ENCODE measurements at regions not wholly inside any gene's neighbourhood (a gene's known extent, or its start where the extent isn't known, plus 50 kb on each side); places are given as distances from the start of the nearest gene placed in this dataset.

DNA sequence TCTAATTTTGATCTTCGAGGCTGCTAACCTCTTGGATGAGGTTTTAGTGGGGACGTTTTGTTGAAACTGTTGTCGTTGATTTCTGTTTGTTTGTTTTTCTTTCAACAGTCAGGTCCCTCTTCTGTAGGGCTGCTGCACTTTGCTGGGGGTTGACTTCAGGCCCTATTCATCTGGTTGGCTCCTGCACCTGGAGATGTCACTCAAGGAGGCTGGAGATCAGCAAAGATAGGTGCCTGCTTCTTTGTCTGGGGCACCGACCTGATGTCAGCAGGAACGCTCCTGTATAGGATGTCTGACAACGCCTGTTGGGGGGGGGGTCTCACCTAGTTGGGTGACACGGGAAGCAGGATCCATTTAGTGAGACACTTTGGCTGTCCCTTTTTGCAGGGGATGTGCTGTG lies 915.6 kb upstream of the CHAC2 start:
- H4K20me1 ChIP-seq (ENCODE audit: control insufficient read depth, insufficient read depth, low read depth, low read length), result no peaks in the 10 kb centered on the region
- TF ChIP-seq EZH2phosphoT487 (IDR thresholded peaks at IDR 0.05; ENCODE audit: borderline replicate concordance, low read length), result no peak
- TF ChIP-seq CTCF (IDR thresholded peaks at IDR 0.05; ENCODE audit: low read depth, low read length, poor library complexity, severe bottlenecking), result no peak
- no peak overlapping the region for H3K4me3 ChIP-seq (ENCODE audit: low read length)
- H3F3A ChIP-seq (ENCODE audit: control insufficient read depth, insufficient read depth), result no peaks in the 10 kb centered on the region
- no peaks in the 10 kb centered on the region for H3K27me3 ChIP-seq (ENCODE audit: control insufficient read depth, low read length)
- no peak overlapping the region for H3K27ac ChIP-seq (ENCODE audit: low read depth, low read length)
- no peak overlapping the region for H3K4me2 ChIP-seq (ENCODE audit: low read length)
- no peaks in the 10 kb centered on the region; the same call in 1 of the 2 replicates for H3K9me3 ChIP-seq (ENCODE audit: control insufficient read depth, insufficient read depth, low read length)
- no peaks in the 10 kb centered on the region for H3K36me3 ChIP-seq (ENCODE audit: control insufficient read depth, low read length)
- no peaks in the 10 kb centered on the region for H3K79me2 ChIP-seq (ENCODE audit: control insufficient read depth, low read length)
- no peaks in the 10 kb centered on the region for H3K4me1 ChIP-seq (ENCODE audit: control insufficient read depth, low read length)
- H3K9me2 ChIP-seq (replicated peaks; ENCODE audit: control insufficient read depth, low read length), result no peaks in the 10 kb centered on the region

GRCh38 chr2:52844701-52845423 lies 922.7 kb upstream of the CHAC2 start:
- no peaks in the 10 kb centered on the region for H3K27me3 ChIP-seq (ENCODE audit: control insufficient read depth, low read length)
- H3K9me3 ChIP-seq (ENCODE audit: control insufficient read depth, insufficient read depth, low read length), result no peaks in the 10 kb centered on the region
- no peaks in the 10 kb centered on the region for H3F3A ChIP-seq (ENCODE audit: control insufficient read depth, insufficient read depth)
- H3K4me2 ChIP-seq (ENCODE audit: low read length), result no peak overlapping the region
- no peak overlapping the region for H3K4me3 ChIP-seq (ENCODE audit: low read length)
- no peaks in the 10 kb centered on the region for H3K4me1 ChIP-seq (ENCODE audit: control insufficient read depth, low read length)
- H3K27ac ChIP-seq (ENCODE audit: low read depth, low read length), result no peak overlapping the region
- no peaks in the 10 kb centered on the region for H3K36me3 ChIP-seq (ENCODE audit: control insufficient read depth, low read length)
- H3K9me2 ChIP-seq (replicated peaks; ENCODE audit: control insufficient read depth, low read length), result no peaks in the 10 kb centered on the region
- H3K79me2 ChIP-seq (ENCODE audit: control insufficient read depth, low read length), result no peaks in the 10 kb centered on the region
- TF ChIP-seq EZH2phosphoT487 (IDR thresholded peaks at IDR 0.05; ENCODE audit: borderline replicate concordance, low read length), result no peak
- no peak for TF ChIP-seq CTCF (IDR thresholded peaks at IDR 0.05; ENCODE audit: low read depth, low read length, poor library complexity, severe bottlenecking)
- no peaks in the 10 kb centered on the region for H4K20me1 ChIP-seq (ENCODE audit: control insufficient read depth, insufficient read depth, low read depth, low read length)

DNA sequence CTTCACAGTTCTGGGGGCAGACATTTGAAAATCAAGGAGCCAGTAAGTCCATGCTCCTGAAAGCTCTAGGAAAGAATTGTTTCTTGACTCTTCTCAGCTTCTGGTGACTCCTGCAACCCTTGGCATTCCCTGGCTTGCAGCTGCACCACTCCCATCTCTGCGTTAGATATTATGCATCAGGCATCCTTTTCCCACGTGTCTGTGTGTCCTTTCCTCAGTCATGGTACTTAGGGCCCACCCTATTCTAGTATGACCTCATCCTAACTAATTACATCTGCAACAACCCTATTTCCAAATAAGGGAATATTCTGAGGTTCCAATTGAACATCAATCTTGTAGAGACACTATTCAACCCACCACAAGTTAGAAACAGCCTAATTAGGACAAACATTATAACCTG lies 931.7 kb upstream of the CHAC2 start:
- no peak overlapping the region for H3K4me2 ChIP-seq (ENCODE audit: low read length)
- no peaks in the 10 kb centered on the region for H3F3A ChIP-seq (ENCODE audit: control insufficient read depth, insufficient read depth)
- no peaks in the 10 kb centered on the region for H3K36me3 ChIP-seq (ENCODE audit: control insufficient read depth, low read length)
- no peaks in the 10 kb centered on the region for H3K9me2 ChIP-seq (replicated peaks; ENCODE audit: control insufficient read depth, low read length)
- peaks cover 3% of the 10 kb centered on the region; the same call in 1 of the 2 replicates for H3K9me3 ChIP-seq (ENCODE audit: control insufficient read depth, insufficient read depth, low read length)
- H3K4me3 ChIP-seq (ENCODE audit: low read length), result no peak overlapping the region
- no peak overlapping the region for H3K27ac ChIP-seq (ENCODE audit: low read depth, low read length)
- TF ChIP-seq CTCF (IDR thresholded peaks at IDR 0.05; ENCODE audit: low read depth, low read length, poor library complexity, severe bottlenecking) (no peak), EZH2phosphoT487 (IDR thresholded peaks at IDR 0.05; ENCODE audit: borderline replicate concordance, low read length) (no peak)
- no peaks in the 10 kb centered on the region for H3K79me2 ChIP-seq (ENCODE audit: control insufficient read depth, low read length)
- H3K27me3 ChIP-seq (ENCODE audit: control insufficient read depth, low read length), result no peaks in the 10 kb centered on the region
- no peaks in the 10 kb centered on the region for H3K4me1 ChIP-seq (ENCODE audit: control insufficient read depth, low read length)
- no peaks in the 10 kb centered on the region for H4K20me1 ChIP-seq (ENCODE audit: control insufficient read depth, insufficient read depth, low read depth, low read length)

Data from DOHH2 (cell line).